NCI-H69 (cell line): ENCODE measurements at regions not wholly inside any gene's neighbourhood (a gene's known extent, or its start where the extent isn't known, plus 50 kb on each side); places are given as distances from the start of the nearest gene placed in this dataset.

Experiments
- DNase-seq: peaks from one replicate; lab custom pipeline; 2025; lab: John Stamatoyannopoulos, UW

GRCh38 chr3:55343486-55344357, 143.4 kb downstream of the WNT5A start:
- no peak for DNase-seq

GRCh38 chr3:55341502-55342031, 145.5 kb downstream of the WNT5A start:
- no peak for DNase-seq

GRCh38 chr3:55339819-55340218, 147.3 kb downstream of the WNT5A start:
- no peak for DNase-seq

- DNase-seq: no peak
These were observed 147.7 kb downstream of the WNT5A start for GRCh38 chr3:55339390-55339789.

GRCh38 chr3:55337641-55338180, 149.4 kb downstream of the WNT5A start:
- DNase-seq: peak; percentile 59

GRCh38 chr3:55333923-55334322, 153.2 kb downstream of the WNT5A start:
- DNase-seq: no peak

- DNase-seq: no peak
These were observed 154.1 kb downstream of the WNT5A start for GRCh38 chr3:55333046-55333445.

GRCh38 chr3:55332176-55332575, 154.9 kb downstream of the WNT5A start:
- DNase-seq: no peak

GRCh38 chr3:55331524-55331923, 155.6 kb downstream of the WNT5A start:
- DNase-seq: no peak

GRCh38 chr3:55330756-55331155, 156.3 kb downstream of the WNT5A start:
- DNase-seq: no peak

GRCh38 chr3:55330355-55330754, 156.8 kb downstream of the WNT5A start:
- DNase-seq: peak; percentile 5

GRCh38 chr3:55329849-55330248, 157.3 kb downstream of the WNT5A start:
- no peak for DNase-seq

GRCh38 chr3:55327131-55327920, 159.8 kb downstream of the WNT5A start:
- DNase-seq: no peak

GRCh38 chr3:55322638-55323037, 164.5 kb downstream of the WNT5A start:
- peak; percentile 62 for DNase-seq

- DNase-seq: peak; percentile 35
These were observed 166.2 kb downstream of the WNT5A start for GRCh38 chr3:55320928-55321327.

- DNase-seq: no peak
These were observed 171.7 kb downstream of the WNT5A start for GRCh38 chr3:55315396-55315795.

GRCh38 chr3:55313666-55314065, 173.4 kb downstream of the WNT5A start:
- DNase-seq: peak; percentile 90

GRCh38 chr3:55309336-55309735, 177.8 kb downstream of the WNT5A start:
- DNase-seq: no peak

- no peak for DNase-seq
These were observed 179.5 kb downstream of the WNT5A start for GRCh38 chr3:55307622-55308021.

GRCh38 chr3:55305696-55306485, 181.2 kb downstream of the WNT5A start:
- no peak for DNase-seq

- no peak for DNase-seq
These were observed 186.4 kb downstream of the WNT5A start for GRCh38 chr3:55300701-55301100.

- DNase-seq: peak; percentile 6
These were observed 189.4 kb downstream of the WNT5A start for GRCh38 chr3:55297706-55298105.
